ENCODE measurements at regions not wholly inside any gene's neighbourhood (a gene's known extent, or its start where the extent isn't known, plus 50 kb on each side); places are given as distances from the start of the nearest gene placed in this dataset.
"Not testable (repeated sequence)": the region's sequence is repeated elsewhere in the genome, so short reads cannot be mapped to it uniquely, and the experiment has no call there.

DNA sequence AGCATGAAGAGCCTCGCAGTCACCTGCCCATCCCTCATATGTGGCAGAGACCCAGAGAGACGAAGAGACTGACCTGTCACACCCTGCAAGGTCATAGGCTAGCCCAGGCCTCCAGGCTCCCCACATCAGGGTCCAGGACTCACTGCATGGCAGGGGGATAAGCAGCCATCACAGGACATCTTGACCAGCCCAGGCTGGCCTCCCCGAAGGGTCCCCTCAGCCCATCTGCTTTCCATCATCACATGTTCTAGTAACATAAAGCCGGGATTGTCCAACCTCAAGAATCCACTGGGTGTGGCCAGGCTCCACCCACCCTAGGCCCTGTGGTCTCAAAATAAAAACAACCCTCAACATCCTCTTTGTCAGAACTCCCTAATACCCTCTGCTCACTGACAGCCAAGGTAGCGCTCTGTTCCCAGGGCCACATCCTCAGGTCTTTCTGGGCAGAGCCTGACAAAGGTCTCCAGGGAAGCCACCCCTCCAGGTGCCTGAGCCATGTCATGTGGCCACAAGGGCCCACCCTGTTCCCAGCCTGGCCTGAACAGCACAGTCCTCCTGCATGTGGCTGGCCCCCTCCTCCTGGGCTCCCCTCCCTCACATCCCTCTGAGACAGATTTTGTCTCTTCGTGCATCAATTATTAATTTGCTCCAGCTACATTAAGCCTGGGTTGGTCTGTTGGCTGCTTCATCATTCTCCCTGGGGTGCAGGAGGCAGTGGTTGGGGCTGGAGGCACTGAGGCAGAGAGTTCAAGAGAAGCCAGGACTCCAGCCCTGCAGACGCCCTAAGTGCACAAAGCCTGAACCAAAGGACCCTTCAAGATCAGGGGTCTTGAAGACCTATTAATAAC lies 131.8 kb upstream of the UNC5B start:
- Mint-ChIP-seq H3K4me1 (ENCODE audit: low read depth in 2 of 2) (no peaks in the 10 kb centered on the region), H3K27me3 (no peaks in the 10 kb centered on the region), H3K9me3 (no peaks in the 10 kb centered on the region), H3K27ac (no peak overlapping the region), H3K4me3 (no peak overlapping the region), H3K36me3 (no peaks in the 10 kb centered on the region)
- ATAC-seq (no peak), DNase-seq (ENCODE audit: low spot score) (no peak)

DNA sequence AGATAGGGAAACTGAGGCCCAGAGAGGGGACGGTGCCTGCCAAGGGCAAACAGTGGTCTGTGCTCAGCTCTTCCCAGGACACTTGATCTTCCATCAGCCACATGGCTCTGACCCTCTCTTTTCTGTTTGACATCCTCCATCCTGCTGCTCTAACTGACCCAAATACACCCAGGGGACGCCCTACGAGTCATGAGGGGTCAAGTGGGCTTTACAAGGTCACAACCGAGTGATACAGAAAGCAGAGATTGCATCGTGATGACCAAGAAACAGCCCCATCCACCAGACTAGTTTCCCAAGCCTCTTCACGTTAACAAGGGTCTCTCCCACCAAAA lies 131.2 kb upstream of the UNC5B start:
- no peaks in the 10 kb centered on the region for H3K9me3 Mint-ChIP-seq
- no peak for ATAC-seq
- no peak overlapping the region for H3K27ac Mint-ChIP-seq
- H3K4me3 Mint-ChIP-seq = no peak overlapping the region
- H3K27me3 Mint-ChIP-seq = peaks cover 0 to 2% of the 10 kb centered on the region in 2 donors
- DNase-seq (ENCODE audit: low spot score) = no peak
- no peaks in the 10 kb centered on the region for H3K36me3 Mint-ChIP-seq
- H3K4me1 Mint-ChIP-seq (ENCODE audit: low read depth in 2 of 2) = no peaks in the 10 kb centered on the region

DNA sequence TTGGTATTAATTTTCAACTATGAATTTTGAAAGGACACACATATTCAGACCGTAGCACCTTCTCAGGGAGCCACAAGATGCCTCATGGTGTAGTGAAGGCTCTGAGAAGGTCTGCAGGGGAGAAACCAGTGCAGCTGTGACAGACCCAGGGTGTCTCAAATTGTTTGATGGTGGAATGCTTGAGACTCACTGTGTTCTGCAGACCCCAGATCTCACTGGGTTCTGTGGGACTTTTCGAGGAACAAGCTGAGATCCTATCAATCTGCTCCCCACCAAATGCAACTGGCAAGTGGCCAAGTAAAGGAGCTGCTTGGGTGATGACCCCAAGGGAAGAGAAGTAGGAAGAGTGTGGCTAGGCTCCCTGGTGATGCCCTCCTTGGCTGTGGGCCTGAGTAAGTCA lies 130.5 kb upstream of the UNC5B start:
- Mint-ChIP-seq H3K4me1 (ENCODE audit: low read depth in 2 of 2) (no peaks in the 10 kb centered on the region), H3K4me3 (no peak overlapping the region), H3K9me3 (no peaks in the 10 kb centered on the region), H3K36me3 (no peaks in the 10 kb centered on the region), H3K27ac (no peak overlapping the region), H3K27me3 (peaks cover 0 to 5% of the 10 kb centered on the region in 2 donors)
- ATAC-seq (no peak), DNase-seq (ENCODE audit: low spot score) (no peak)

DNA sequence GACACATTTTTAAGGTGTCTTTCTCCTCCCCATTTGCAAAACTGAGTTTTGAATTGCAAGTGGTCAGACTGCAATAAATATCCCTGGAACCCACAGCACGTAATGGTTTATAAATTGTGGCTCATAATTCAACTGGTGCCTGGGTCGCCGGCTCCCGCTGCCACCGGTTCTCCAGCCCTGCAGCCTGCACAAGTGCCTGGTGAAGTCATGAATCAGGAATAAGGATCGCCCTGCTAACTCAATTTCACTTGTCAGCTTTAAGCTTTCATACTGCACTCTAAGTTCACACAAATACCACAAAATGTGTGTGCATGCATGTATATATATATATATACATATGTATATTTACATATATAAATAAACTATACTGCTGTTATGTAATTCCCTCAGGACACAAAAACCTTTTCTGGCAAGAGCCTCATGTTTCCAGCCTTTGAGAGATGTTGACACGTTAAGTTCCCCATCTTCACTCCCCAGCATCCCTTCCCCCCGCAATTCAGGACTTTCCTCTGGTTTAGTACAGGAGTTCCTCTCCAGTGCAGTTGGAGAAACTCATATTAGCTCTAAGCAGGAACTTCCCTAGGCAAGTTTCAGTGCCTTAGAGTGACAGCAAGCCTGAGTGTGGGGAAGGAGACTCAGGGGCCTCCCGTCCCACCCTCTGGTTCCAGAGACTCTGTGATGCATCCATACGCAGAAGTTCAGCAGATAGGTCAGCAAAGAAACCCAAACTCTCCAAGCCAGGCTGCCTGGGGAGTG lies 129.2 kb upstream of the UNC5B start:
- Mint-ChIP-seq H3K27me3 (peaks cover 0 to 5% of the 10 kb centered on the region in 2 donors), H3K27ac (no peak overlapping the region), H3K4me1 (ENCODE audit: low read depth in 2 of 2) (no peaks in the 10 kb centered on the region), H3K4me3 (no peak overlapping the region), H3K36me3 (no peaks in the 10 kb centered on the region), H3K9me3 (no peaks in the 10 kb centered on the region)
- DNase-seq (ENCODE audit: low spot score) (no peak), ATAC-seq (no peak)

DNA sequence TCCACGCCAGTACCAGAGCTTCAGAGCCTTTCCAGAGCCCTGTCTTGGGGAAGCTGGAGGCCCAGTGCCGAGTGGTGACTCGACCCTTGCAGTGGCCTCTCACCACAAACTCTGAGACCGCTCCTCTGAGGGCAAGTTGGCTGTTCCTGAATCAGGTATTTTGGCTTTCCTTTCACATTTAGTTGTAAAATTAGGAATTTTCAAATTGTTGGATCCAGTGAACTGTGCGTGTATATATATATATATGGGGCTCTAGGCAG lies 128.7 kb upstream of the UNC5B start:
- Mint-ChIP-seq H3K4me1 (ENCODE audit: low read depth in 2 of 2) (no peaks in the 10 kb centered on the region), H3K27me3 (peaks cover 0 to 5% of the 10 kb centered on the region in 2 donors), H3K9me3 (no peaks in the 10 kb centered on the region), H3K36me3 (no peaks in the 10 kb centered on the region), H3K4me3 (no peak overlapping the region), H3K27ac (no peak overlapping the region)
- DNase-seq (ENCODE audit: low spot score) (no peak), ATAC-seq (no peak)

DNA sequence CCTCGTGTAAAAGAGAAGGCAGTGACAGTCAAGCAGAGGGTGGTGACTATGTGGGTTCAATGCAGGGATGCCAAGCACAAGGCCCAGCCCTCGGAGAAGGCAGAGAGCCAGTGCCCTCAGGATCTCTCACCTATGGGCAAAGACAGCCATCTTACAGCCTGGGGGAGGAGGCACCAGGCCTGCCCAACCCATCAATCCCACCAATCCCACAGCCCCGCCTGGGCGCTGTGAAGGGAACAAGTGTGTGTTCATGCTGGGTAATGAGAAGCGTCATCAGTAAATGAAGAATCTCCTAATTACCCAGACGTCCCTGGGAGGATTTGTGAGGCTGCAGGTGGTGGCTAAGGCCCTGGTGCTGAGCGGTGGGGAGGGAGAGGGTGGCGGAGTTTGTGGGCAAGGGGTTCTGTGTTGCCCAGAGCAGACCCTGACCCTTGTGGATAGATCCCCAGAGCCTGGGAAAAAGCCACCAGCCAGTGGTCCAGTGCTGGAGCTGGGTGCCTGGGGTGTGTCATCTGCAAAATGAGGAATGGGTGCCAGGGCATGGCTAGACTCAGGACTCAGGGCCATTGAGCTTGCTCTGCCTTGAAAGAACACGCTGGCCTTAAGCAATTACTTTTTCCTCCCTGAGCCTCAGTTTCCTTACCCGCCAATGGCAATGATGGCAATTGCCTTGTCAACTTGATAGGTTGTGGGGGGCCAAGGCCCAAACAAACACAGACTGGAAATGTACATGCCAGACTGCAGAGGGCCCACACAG lies 128.1 kb upstream of the UNC5B start:
- H3K9me3 Mint-ChIP-seq = no peaks in the 10 kb centered on the region
- no peak for DNase-seq (ENCODE audit: low spot score)
- no peaks in the 10 kb centered on the region for H3K4me1 Mint-ChIP-seq (ENCODE audit: low read depth in 2 of 2)
- H3K36me3 Mint-ChIP-seq = no peaks in the 10 kb centered on the region
- H3K27me3 Mint-ChIP-seq = peaks cover 0 to 5% of the 10 kb centered on the region in 2 donors
- no peak for ATAC-seq
- H3K4me3 Mint-ChIP-seq = no peak overlapping the region
- no peak overlapping the region for H3K27ac Mint-ChIP-seq

DNA sequence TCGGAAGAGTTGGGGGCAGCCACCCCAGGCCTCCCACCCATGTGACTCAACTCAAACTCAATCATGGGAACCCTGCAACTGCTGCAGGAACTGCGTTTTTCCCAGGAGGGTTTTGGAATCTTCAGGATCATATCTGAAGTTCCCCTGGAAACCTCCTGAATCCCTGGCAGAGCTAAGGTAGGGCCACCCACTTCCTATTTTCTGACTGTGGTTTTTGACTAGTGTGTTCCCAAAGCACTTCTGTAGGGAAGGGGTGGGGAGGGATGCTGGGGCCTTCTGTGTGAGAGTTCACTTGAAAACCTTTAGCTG lies 127.6 kb upstream of the UNC5B start:
- Mint-ChIP-seq H3K4me3 (no peak overlapping the region), H3K27me3 (peaks cover 0 to 5% of the 10 kb centered on the region in 2 donors), H3K9me3 (no peaks in the 10 kb centered on the region), H3K27ac (no peak overlapping the region), H3K4me1 (ENCODE audit: low read depth in 2 of 2) (no peaks in the 10 kb centered on the region), H3K36me3 (no peaks in the 10 kb centered on the region)
- DNase-seq (ENCODE audit: low spot score) = no peak
- no peak for ATAC-seq

DNA sequence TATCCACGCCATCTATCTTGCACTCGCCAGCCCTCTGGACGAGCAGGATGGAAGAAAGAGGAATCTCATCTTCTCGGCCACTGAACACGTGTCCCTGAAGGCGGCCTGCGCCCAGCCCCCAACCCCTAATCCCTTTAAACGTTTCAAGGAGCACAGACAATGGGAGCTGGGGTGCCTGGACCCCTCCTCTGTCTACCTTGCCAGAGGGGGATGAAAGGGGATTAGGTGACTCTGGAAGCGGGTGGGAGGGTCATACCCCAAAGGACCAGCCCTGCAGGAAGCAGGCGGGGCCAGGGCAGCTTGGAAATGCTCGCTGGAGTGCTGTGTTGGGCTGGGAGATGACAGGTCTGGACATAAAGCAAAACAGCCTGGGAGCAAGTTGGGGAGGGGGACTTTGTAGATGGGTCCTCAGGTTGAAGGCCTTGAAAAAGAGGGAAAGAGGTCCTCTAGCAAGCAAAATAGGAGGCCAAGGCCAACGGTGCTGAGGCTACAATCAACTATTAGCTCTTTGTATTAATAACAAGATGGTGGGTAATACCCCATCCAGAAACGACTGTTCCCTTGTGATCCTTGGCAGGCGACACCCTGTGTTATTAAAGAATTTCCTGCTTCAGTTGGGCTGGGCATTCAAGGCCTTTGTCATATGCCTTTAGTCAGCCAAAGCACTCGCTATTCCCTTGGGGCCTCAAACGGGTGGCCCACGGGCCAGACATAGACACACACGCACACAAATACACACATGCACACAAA lies 126.5 kb upstream of the UNC5B start:
- ATAC-seq (no peak), DNase-seq (ENCODE audit: low spot score) (no peak)
- Mint-ChIP-seq H3K4me3 (no peak overlapping the region), H3K27me3 (peaks cover 7 to 13% of the 10 kb centered on the region in 2 donors), H3K27ac (no peak overlapping the region), H3K36me3 (no peaks in the 10 kb centered on the region), H3K4me1 (ENCODE audit: low read depth in 2 of 2) (no peaks in the 10 kb centered on the region), H3K9me3 (no peaks in the 10 kb centered on the region)

DNA sequence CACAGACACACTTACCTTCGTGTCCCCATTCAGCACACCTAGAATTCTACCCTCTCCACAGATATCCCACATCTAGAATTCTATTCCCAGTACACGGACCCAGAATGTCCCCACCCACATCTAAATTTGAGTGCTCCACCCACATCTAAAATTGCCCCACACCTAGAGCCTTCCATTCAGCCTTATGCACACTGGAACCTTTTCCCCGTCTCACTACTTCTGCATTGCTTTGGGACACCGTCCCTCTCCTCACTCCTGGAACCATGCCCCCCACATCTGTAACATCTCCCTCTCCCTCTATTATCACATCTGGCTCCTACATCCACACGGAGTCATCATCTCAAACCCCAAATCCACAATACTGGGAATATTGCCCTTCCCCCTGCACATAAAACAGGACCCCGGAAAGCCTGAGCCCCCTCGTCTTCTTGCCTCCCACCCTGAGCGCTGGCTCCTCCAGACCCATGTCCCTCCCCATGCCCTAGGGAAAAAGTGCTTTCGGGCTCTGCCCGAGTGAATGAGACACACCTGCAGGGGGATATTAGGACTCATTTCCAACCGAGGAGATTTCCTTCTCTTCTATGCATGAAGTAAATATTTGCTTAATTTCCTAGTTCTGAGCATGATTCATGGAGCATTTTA lies 125.8 kb upstream of the UNC5B start:
- no peaks in the 10 kb centered on the region for H3K36me3 Mint-ChIP-seq
- DNase-seq (ENCODE audit: low spot score) = no peak
- H3K9me3 Mint-ChIP-seq = no peaks in the 10 kb centered on the region
- ATAC-seq = no peak
- H3K4me1 Mint-ChIP-seq (ENCODE audit: low read depth in 2 of 2) = no peaks in the 10 kb centered on the region
- H3K27ac Mint-ChIP-seq = no peak overlapping the region
- peaks cover 11 to 17% of the 10 kb centered on the region in 2 donors for H3K27me3 Mint-ChIP-seq
- no peak overlapping the region for H3K4me3 Mint-ChIP-seq

DNA sequence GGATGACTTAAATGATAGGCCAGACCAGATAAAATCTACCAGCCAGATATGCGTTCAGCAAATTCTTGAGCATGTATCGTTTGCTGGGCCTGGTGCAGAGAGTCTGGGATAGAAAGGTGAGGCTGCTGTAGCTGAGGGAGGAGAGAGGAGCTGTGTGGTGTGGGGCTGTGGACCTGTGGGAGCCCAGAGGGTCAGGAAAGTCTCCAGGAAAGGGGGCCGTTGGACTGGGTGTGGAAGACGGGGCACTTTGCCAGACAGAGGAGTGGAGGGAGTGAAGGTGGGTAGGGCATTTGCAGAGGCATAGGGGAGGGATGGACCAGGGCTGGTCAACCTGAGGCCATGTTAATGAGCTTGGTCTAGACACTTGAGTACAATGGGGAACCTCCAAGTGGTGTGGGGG lies 124.7 kb upstream of the UNC5B start:
- no peak for DNase-seq (ENCODE audit: low spot score)
- H3K27me3 Mint-ChIP-seq = peaks cover 14 to 21% of the 10 kb centered on the region in 2 donors

DNA sequence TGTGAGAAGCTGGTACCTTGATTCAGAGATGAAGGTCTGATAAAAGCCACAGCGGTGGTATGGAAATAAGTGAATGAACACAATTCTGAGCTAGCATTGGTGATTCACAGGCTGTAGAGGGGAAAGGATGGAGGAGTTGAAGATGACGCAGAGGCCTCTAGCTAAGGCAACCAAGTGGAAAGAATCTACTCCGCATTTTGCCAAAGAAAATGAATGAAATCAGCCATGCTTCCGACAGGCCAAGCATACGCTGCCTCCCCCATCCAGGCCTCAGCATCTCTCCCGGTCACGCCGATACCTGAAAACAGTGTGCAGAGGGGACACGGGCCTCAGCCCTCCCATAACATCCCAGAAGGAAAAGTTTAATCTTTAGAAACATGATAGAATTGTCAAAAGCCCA lies 124.3 kb upstream of the UNC5B start:
- Mint-ChIP-seq H3K4me1 (ENCODE audit: low read depth in 2 of 2) (no peaks in the 10 kb centered on the region), H3K4me3 (no peak overlapping the region), H3K27me3 (peaks cover 16 to 24% of the 10 kb centered on the region in 2 donors), H3K36me3 (no peaks in the 10 kb centered on the region), H3K9me3 (no peaks in the 10 kb centered on the region), H3K27ac (no peak overlapping the region)
- ATAC-seq (no peak), DNase-seq (ENCODE audit: low spot score) (no peak)

More for the DNA sequence above, 124.7 kb upstream of the UNC5B start:
- ATAC-seq = no peak
- Mint-ChIP-seq H3K4me3 (no peak overlapping the region), H3K27ac (no peak overlapping the region), H3K9me3 (no peaks in the 10 kb centered on the region), H3K4me1 (ENCODE audit: low read depth in 2 of 2) (no peaks in the 10 kb centered on the region), H3K36me3 (no peaks in the 10 kb centered on the region)

DNA sequence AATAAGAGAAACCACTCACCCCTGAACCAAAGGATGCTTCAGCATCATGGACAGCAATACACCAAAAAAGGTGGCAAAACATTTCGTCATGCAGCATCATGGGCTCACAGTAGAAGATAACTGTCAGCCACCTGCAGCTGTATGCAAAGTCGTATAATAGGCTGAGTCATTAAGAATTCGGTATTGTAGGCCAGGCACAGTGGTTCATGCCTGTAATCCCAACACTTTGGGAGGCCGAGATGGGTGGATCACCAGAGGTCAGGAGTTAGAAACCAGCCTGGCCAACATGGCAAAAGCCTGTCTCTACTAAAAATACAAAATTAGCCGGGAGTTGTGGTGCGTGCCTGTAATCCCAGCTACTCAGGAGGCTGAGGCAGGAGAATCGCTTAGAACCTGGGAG lies 123.8 kb upstream of the UNC5B start:
- not testable (repeated sequence) for H3K4me1 Mint-ChIP-seq (ENCODE audit: low read depth in 2 of 2); H3K36me3 Mint-ChIP-seq; DNase-seq (ENCODE audit: low spot score); H3K27ac Mint-ChIP-seq; H3K9me3 Mint-ChIP-seq; H3K4me3 Mint-ChIP-seq; ATAC-seq
- peaks cover 16 to 24% of the 10 kb centered on the region in 2 donors for H3K27me3 Mint-ChIP-seq

DNA sequence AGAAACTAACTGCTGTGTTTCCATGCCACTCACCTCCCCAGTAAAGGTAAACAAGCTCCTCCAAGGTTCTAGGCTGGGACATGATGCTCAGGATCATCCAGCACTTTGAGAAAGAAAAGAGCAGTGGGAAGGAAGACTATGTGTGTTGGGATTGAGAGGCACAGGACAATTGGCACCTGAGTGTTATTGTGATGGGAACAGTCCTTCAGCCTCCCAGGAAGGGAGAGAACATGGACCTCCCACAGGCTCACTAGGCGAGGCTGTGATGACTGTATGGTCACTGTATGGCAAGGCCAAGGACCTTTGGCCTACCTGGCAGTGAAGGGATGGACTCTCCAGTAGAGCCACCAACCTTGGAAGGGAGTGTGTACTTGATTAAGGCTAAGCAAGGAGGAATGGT lies 123.2 kb upstream of the UNC5B start:
- no peaks in the 10 kb centered on the region for H3K36me3 Mint-ChIP-seq
- DNase-seq (ENCODE audit: low spot score) (no peak), ATAC-seq (no peak)
- H3K4me1 Mint-ChIP-seq (ENCODE audit: low read depth in 2 of 2) = no peaks in the 10 kb centered on the region
- no peak overlapping the region for H3K4me3 Mint-ChIP-seq
- peaks cover 20 to 24% of the 10 kb centered on the region in 2 donors for H3K27me3 Mint-ChIP-seq
- no peak overlapping the region for H3K27ac Mint-ChIP-seq
- H3K9me3 Mint-ChIP-seq = peaks cover 3% of the 10 kb centered on the region

Measured in natural killer cell treated with Interleukin-12 subunit alpha and Interleukin-12 subunit beta and Interleukin-15 and Interleukin-18, amount 100 ng/mL, for 72 hours (primary cell).